PC-3 (cell line): ENCODE measurements at regions not wholly inside any gene's neighbourhood (a gene's known extent, or its start where the extent isn't known, plus 50 kb on each side); places are given as distances from the start of the nearest gene placed in this dataset.

Source experiments
- CTCF ChIP-seq: fragments of 300-600 bp; sonication (generic); conservative IDR thresholded peaks from 2 replicates; pipeline ENCODE4 v1.5.1; 2017; ENCODE audit warnings: antibody characterized with exemption, low read depth, mild to moderate bottlenecking, low read length
- EZH2 ChIP-seq: fragments of 300-600 bp; sonication (generic); IDR thresholded peaks from one replicate; pipeline ENCODE4 v1.6.1; 2017; ENCODE audit warnings: antibody characterized with exemption, mild to moderate bottlenecking, low read length; ENCODE audit not compliant: unreplicated experiment
- EZH2phosphoT487 ChIP-seq: fragments of 300-600 bp; sonication (generic); IDR thresholded peaks from 2 replicates; pipeline ENCODE4 v1.6.1; 2018; ENCODE audit warnings: mild to moderate bottlenecking, antibody characterized with exemption, low read length, borderline replicate concordance

GRCh38 chr2:18312818-18313217, 247.6 kb downstream of the RDH14 start:
- TF ChIP-seq CTCF (no peak), EZH2 (no peak), EZH2phosphoT487 (no peak)
